ENCODE measurements at regions not wholly inside any gene's neighbourhood (a gene's known extent, or its start where the extent isn't known, plus 50 kb on each side); places are given as distances from the start of the nearest gene placed in this dataset.

DNA sequence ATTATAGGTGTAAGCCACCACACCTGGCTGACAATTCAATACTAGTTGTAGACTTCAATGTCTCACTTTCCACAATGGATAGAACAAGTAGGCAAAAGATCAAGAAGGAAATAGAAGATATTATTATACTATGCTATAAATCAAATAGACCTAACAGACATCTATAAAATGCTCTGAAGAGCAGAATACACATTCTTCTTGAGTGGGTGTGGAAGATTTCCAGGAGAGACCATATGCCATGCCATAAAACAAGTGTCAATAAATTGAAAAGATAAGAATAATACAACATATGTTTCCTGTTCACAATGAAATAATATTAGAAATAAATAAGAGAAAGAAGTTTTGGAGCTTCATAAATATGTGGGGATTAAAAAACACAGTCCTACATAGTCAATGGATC lies 179.3 kb upstream of the AMOT start:
- H3K4me3 ChIP-seq (ENCODE audit: insufficient read depth, low read length, poor library complexity, severe bottlenecking): no peak overlapping the region
- no peaks in the 10 kb centered on the region for H4K20me1 ChIP-seq (ENCODE audit: low read depth, low read length)
- H3K9me3 ChIP-seq (ENCODE audit: insufficient read depth, low read length): no peaks in the 10 kb centered on the region
- TF ChIP-seq EZH2phosphoT487 (conservative IDR thresholded peaks at IDR 0.05; ENCODE audit: low read length): no peak
- TF ChIP-seq, protein P1, sequence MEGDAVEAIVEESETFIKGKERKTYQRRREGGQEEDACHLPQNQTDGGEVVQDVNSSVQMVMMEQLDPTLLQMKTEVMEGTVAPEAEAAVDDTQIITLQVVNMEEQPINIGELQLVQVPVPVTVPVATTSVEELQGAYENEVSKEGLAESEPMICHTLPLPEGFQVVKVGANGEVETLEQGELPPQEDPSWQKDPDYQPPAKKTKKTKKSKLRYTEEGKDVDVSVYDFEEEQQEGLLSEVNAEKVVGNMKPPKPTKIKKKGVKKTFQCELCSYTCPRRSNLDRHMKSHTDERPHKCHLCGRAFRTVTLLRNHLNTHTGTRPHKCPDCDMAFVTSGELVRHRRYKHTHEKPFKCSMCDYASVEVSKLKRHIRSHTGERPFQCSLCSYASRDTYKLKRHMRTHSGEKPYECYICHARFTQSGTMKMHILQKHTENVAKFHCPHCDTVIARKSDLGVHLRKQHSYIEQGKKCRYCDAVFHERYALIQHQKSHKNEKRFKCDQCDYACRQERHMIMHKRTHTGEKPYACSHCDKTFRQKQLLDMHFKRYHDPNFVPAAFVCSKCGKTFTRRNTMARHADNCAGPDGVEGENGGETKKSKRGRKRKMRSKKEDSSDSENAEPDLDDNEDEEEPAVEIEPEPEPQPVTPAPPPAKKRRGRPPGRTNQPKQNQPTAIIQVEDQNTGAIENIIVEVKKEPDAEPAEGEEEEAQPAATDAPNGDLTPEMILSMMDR (IDR thresholded peaks at IDR 0.05; ENCODE audit: insufficient read depth, low read length, poor library complexity, severe bottlenecking): no peak
- H2AFZ ChIP-seq (ENCODE audit: low read depth, low read length, severe bottlenecking): no peak overlapping the region
- no peak overlapping the region for H3K9ac ChIP-seq (ENCODE audit: low read length)
- no peak overlapping the region for H3K27ac ChIP-seq (ENCODE audit: low read depth, low read length)
- H3K9me2 ChIP-seq (replicated peaks; ENCODE audit: insufficient read depth, low read length): no peaks in the 10 kb centered on the region
- no peaks in the 10 kb centered on the region for H3K79me2 ChIP-seq (ENCODE audit: insufficient read depth, low read length)
- H3F3A ChIP-seq (ENCODE audit: insufficient read depth): no peaks in the 10 kb centered on the region
- H3K36me3 ChIP-seq (ENCODE audit: low read length): no peaks in the 10 kb centered on the region
- no peaks in the 10 kb centered on the region for H3K27me3 ChIP-seq (ENCODE audit: low read length)
- no peak overlapping the region for H3K4me2 ChIP-seq (ENCODE audit: low read depth, low read length, poor library complexity, severe bottlenecking)

DNA sequence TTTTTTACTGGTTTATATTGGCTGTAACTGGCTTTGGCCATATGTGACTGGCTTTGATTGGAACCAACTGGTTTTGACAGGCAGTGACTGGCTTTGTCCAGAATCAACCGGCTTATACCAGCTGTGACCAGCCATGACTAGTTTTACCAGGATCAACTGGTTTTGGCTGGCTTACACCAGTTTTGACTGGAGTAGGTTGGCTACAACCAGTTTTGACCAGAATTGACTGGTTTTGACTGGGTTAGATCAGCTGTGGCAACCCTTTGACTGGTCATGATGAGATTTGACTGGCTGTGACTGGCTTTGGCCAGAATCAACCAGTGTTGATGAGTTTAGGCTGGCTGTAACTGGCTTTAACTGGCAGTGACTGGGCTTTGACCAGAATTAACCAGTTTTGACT lies 169.2 kb upstream of the AMOT start:
- Histone ChIP-seq H3K4me3 (ENCODE audit: insufficient read depth, low read length, poor library complexity, severe bottlenecking) (no peak overlapping the region), H3K9me3 (ENCODE audit: insufficient read depth, low read length) (no peaks in the 10 kb centered on the region), H3K9ac (ENCODE audit: low read length) (no peak overlapping the region), H4K20me1 (ENCODE audit: low read depth, low read length) (no peaks in the 10 kb centered on the region), H3K79me2 (ENCODE audit: insufficient read depth, low read length) (no peaks in the 10 kb centered on the region), H2AFZ (ENCODE audit: low read depth, low read length, severe bottlenecking) (no peak overlapping the region), H3K27me3 (ENCODE audit: low read length) (no peaks in the 10 kb centered on the region), H3K36me3 (ENCODE audit: low read length) (no peaks in the 10 kb centered on the region), H3F3A (ENCODE audit: insufficient read depth) (no peaks in the 10 kb centered on the region), H3K27ac (ENCODE audit: low read depth, low read length) (no peak overlapping the region), H3K9me2 (replicated peaks; ENCODE audit: insufficient read depth, low read length) (no peaks in the 10 kb centered on the region), H3K4me2 (ENCODE audit: low read depth, low read length, poor library complexity, severe bottlenecking) (no peak overlapping the region)
- TF ChIP-seq, protein P1 (IDR thresholded peaks at IDR 0.05; ENCODE audit: insufficient read depth, low read length, poor library complexity, severe bottlenecking): no peak
- no peak for TF ChIP-seq EZH2phosphoT487 (conservative IDR thresholded peaks at IDR 0.05; ENCODE audit: low read length)

DNA sequence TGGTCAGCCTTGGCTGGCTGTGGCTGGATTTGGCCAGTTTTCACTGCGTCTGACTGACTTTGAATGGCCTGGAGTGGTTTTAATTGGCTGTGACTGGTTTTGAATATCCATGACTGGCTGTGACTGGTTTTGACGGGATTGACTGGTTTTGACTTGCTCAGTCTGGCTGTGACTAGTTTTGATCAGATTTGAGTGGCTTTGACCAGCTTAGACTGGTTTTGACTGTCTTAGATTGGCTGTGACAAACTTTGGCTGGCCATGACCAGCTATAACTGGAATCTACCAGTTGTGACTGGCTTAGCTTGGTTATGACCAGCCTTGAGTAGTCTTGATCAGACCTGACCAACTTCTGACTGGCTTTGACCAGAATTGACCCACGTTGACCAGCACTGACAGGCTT lies 168.4 kb upstream of the AMOT start:
- Histone ChIP-seq H3K27me3 (ENCODE audit: low read length) (no peaks in the 10 kb centered on the region), H3K27ac (ENCODE audit: low read depth, low read length) (no peak overlapping the region), H3K36me3 (ENCODE audit: low read length) (no peaks in the 10 kb centered on the region), H3K79me2 (ENCODE audit: insufficient read depth, low read length) (no peaks in the 10 kb centered on the region), H3F3A (ENCODE audit: insufficient read depth) (no peaks in the 10 kb centered on the region), H3K4me2 (ENCODE audit: low read depth, low read length, poor library complexity, severe bottlenecking) (no peak overlapping the region), H3K9me3 (ENCODE audit: insufficient read depth, low read length) (no peaks in the 10 kb centered on the region), H3K4me3 (ENCODE audit: insufficient read depth, low read length, poor library complexity, severe bottlenecking) (no peak overlapping the region), H3K9ac (ENCODE audit: low read length) (no peak overlapping the region), H2AFZ (ENCODE audit: low read depth, low read length, severe bottlenecking) (no peak overlapping the region), H4K20me1 (ENCODE audit: low read depth, low read length) (no peaks in the 10 kb centered on the region), H3K9me2 (replicated peaks; ENCODE audit: insufficient read depth, low read length) (no peaks in the 10 kb centered on the region)
- TF ChIP-seq, protein P1 (IDR thresholded peaks at IDR 0.05; ENCODE audit: insufficient read depth, low read length, poor library complexity, severe bottlenecking): no peak
- no peak for TF ChIP-seq EZH2phosphoT487 (conservative IDR thresholded peaks at IDR 0.05; ENCODE audit: low read length)

DNA sequence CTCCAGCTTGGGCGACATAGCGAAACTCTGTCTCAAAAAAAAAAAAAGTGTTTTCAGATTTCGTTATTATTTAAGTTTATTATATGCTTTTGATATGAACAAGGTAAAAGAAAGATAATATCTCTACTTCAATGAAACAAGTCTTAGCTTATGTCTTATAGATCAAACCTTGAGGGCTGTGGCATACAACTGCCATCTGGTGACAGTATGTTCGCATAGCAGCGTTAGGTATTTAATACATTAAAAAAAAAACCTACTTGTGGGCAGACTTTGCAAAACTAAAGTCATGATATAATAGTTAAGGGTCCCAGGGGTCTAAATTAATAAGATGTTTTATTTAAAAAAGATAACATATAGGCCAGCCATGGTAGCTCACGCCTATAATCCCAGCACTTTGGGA lies 161.2 kb upstream of the AMOT start:
- Histone ChIP-seq H3K9ac (ENCODE audit: low read length) (no peak overlapping the region), H3K27me3 (ENCODE audit: low read length) (no peaks in the 10 kb centered on the region), H3K4me3 (ENCODE audit: insufficient read depth, low read length, poor library complexity, severe bottlenecking) (no peak overlapping the region), H3K9me2 (replicated peaks; ENCODE audit: insufficient read depth, low read length) (no peaks in the 10 kb centered on the region), H2AFZ (ENCODE audit: low read depth, low read length, severe bottlenecking) (no peak overlapping the region), H3K27ac (ENCODE audit: low read depth, low read length) (no peak overlapping the region), H3K9me3 (ENCODE audit: insufficient read depth, low read length) (no peaks in the 10 kb centered on the region), H3K4me2 (ENCODE audit: low read depth, low read length, poor library complexity, severe bottlenecking) (no peak overlapping the region), H4K20me1 (ENCODE audit: low read depth, low read length) (no peaks in the 10 kb centered on the region), H3K79me2 (ENCODE audit: insufficient read depth, low read length) (no peaks in the 10 kb centered on the region), H3K36me3 (ENCODE audit: low read length) (no peaks in the 10 kb centered on the region), H3F3A (ENCODE audit: insufficient read depth) (no peaks in the 10 kb centered on the region)
- TF ChIP-seq EZH2phosphoT487 (conservative IDR thresholded peaks at IDR 0.05; ENCODE audit: low read length): no peak
- TF ChIP-seq, protein P1 (IDR thresholded peaks at IDR 0.05; ENCODE audit: insufficient read depth, low read length, poor library complexity, severe bottlenecking): no peak
